CD4-positive, alpha-beta T cell (primary cell): ENCODE measurements at regions not wholly inside any gene's neighbourhood (a gene's known extent, or its start where the extent isn't known, plus 50 kb on each side); places are given as distances from the start of the nearest gene placed in this dataset.

Experiments
- ATAC-seq: fragments of 200-7000 bp; cut with Tn5 transposase; one replicate; pipeline ENCODE4 v1.10.0; 2022; ENCODE audit warnings: mild to moderate bottlenecking; ENCODE audit not compliant: poor library complexity
- CTCF ChIA-PET: fragments of 350-600 bp; sonication (Branson Sonifier 250); formaldehyde crosslinking; loops from one replicate; lab custom pipeline; 2021; ENCODE audit warnings: antibody characterized with exemption, inconsistent platforms; lab: Charles Lee
- POLR2A ChIA-PET: fragments of 350-600 bp; sonication (Branson Sonifier 250); formaldehyde crosslinking; loops from one replicate; lab custom pipeline; 2021; ENCODE audit warnings: antibody characterized with exemption, inconsistent platforms; lab: Charles Lee
- DNase-seq, 14 experiments: peaks; one replicate each; pipeline ENCODE4 v3.0.0-alpha.2; 2013 to 2020; ENCODE audit warnings: mixed read lengths in 2 of 14
- H3K27ac ChIP-seq, 2 donors: one replicate each; pipeline versions ENCODE4 v1.5.1 to v1.7.0; 2013; ENCODE audit warnings: low read length in 2 of 2, low read depth in 1 of 2, mild to moderate bottlenecking in 1 of 2
- H3K27me3 ChIP-seq, 2 experiments: 1 replicate in 1 of 2; 2 replicates in 1 of 2; pipeline versions ENCODE4 v1.6.1 to v1.7.0; 2013; ENCODE audit warnings: low read length in 2 of 2, control low read depth in 1 of 2, mild to moderate bottlenecking in 1 of 2, moderate library complexity in 1 of 2; ENCODE audit not compliant: insufficient read depth in 2 of 2, control insufficient read depth in 1 of 2
- H3K36me3 ChIP-seq: one replicate; pipeline ENCODE4 v1.6.1; 2013; ENCODE audit warnings: low read length, control low read depth; ENCODE audit not compliant: insufficient read depth
- H3K4me1 ChIP-seq: one replicate; pipeline ENCODE4 v1.6.1; 2013; ENCODE audit warnings: low read length, control low read depth; ENCODE audit not compliant: insufficient read depth
- H3K4me3 ChIP-seq: one replicate; pipeline ENCODE4 v1.5.1; 2013; ENCODE audit warnings: mild to moderate bottlenecking, low read length, moderate library complexity
- H3K9me3 ChIP-seq, 2 experiments: 1 replicate in 1 of 2; 2 replicates in 1 of 2; pipeline versions ENCODE4 v1.6.1 to v1.7.0; 2013; ENCODE audit warnings: low read length in 2 of 2, mild to moderate bottlenecking in 2 of 2, control low read depth in 1 of 2, moderate library complexity in 1 of 2; ENCODE audit not compliant: control insufficient read depth in 1 of 2, insufficient read depth in 1 of 2
- H3K27ac Mint-ChIP-seq: one replicate; pipeline ENCODE4 v1.8.0; 2020; ENCODE audit warnings: mixed read lengths
- H3K27me3 Mint-ChIP-seq: one replicate; pipeline ENCODE4 v1.8.0; 2021; ENCODE audit warnings: mixed read lengths
- H3K36me3 Mint-ChIP-seq: one replicate; pipeline ENCODE4 v1.8.0; 2021; ENCODE audit warnings: low read depth, mixed read lengths
- H3K4me1 Mint-ChIP-seq: one replicate; pipeline ENCODE4 v1.8.0; 2021; ENCODE audit warnings: low read depth, mixed read lengths
- H3K4me3 Mint-ChIP-seq: one replicate; pipeline ENCODE4 v1.8.0; 2020; ENCODE audit warnings: mild to moderate bottlenecking, mixed read lengths
- H3K9me3 Mint-ChIP-seq: one replicate; pipeline ENCODE4 v1.8.0; 2020; ENCODE audit warnings: mixed read lengths
- intact Hi-C, 2 experiments: fragments of 100-400 bp; cut with DNase I in 1 of 2; cut with micrococcal nuclease in 1 of 2; formaldehyde crosslinking; loops; one replicate each; pipeline versions ENCODE4 v1.15.1 to v1.9.0; 2023 to 2025; cut with DNase I, micrococcal nuclease
- TF ChIP-seq, protein P1 (sequence below): fragments of 200-600 bp; IDR thresholded peaks from one replicate; pipeline ENCODE4 v1.8.0; 2022; ENCODE audit warnings: antibody characterized with exemption, mild to moderate bottlenecking

DNA sequence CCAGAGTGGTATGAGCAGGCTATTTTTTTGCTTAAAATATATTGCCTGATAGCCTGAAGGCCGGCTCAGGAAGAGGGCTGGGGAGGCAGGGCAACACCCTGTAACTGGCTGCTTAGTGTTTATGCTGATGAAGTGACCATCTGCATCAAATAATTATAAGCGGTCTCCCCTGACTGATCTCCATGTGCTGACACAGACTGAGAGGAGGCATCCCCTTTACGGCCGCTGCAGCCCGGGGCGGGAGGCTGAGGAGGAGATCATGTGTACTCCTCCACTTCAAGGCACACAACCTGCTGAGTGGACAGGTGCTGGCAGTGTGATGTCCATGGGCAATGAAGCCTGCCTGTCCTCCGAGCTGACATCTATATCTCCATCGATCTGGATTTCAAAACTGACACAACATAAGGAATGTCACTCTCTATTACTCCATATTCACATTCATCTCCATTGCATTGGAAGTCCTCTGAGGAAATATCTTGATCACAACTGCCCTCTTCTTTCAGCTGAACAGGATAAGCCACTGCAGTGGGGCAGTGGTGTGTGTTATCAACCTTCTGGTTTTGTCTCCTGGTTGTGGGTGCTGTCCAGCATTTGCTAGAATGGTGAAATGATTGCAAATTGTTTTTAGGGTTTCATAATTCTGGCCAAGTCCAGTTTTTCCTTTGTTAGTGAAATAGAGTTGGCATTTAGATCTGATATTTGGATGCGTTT is 143.5 kb downstream of the AQP4 start:
- no peaks in the 10 kb centered on the region for H3K27me3 Mint-ChIP-seq
- peaks cover 0 to 3% of the 10 kb centered on the region in 2 experiments for H3K9me3 ChIP-seq
- ChIA-PET CTCF (no interaction called here), POLR2A (no interaction called here)
- intact Hi-C loops, result loop anchor here in 1 of 2 experiments (10.0 kb wide), 1 partner anchor 57 kb away; no protein-coding TSS in a partner anchor
- H3K36me3 ChIP-seq, result no peaks in the 10 kb centered on the region
- H3K4me1 ChIP-seq, result no peaks in the 10 kb centered on the region
- H3K36me3 Mint-ChIP-seq, result no peaks in the 10 kb centered on the region
- H3K27me3 ChIP-seq, result no peaks in the 10 kb centered on the region
- H3K4me3 Mint-ChIP-seq, result no peak overlapping the region
- no peaks in the 10 kb centered on the region for H3K9me3 Mint-ChIP-seq
- no peak overlapping the region for H3K4me3 ChIP-seq
- ATAC-seq (no peak), DNase-seq (no peak)
- no peaks in the 10 kb centered on the region for H3K4me1 Mint-ChIP-seq
- TF ChIP-seq, protein P1, sequence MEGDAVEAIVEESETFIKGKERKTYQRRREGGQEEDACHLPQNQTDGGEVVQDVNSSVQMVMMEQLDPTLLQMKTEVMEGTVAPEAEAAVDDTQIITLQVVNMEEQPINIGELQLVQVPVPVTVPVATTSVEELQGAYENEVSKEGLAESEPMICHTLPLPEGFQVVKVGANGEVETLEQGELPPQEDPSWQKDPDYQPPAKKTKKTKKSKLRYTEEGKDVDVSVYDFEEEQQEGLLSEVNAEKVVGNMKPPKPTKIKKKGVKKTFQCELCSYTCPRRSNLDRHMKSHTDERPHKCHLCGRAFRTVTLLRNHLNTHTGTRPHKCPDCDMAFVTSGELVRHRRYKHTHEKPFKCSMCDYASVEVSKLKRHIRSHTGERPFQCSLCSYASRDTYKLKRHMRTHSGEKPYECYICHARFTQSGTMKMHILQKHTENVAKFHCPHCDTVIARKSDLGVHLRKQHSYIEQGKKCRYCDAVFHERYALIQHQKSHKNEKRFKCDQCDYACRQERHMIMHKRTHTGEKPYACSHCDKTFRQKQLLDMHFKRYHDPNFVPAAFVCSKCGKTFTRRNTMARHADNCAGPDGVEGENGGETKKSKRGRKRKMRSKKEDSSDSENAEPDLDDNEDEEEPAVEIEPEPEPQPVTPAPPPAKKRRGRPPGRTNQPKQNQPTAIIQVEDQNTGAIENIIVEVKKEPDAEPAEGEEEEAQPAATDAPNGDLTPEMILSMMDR, result no peak
- no peak overlapping the region for H3K27ac Mint-ChIP-seq
- H3K27ac ChIP-seq, result no peak overlapping the region

DNA sequence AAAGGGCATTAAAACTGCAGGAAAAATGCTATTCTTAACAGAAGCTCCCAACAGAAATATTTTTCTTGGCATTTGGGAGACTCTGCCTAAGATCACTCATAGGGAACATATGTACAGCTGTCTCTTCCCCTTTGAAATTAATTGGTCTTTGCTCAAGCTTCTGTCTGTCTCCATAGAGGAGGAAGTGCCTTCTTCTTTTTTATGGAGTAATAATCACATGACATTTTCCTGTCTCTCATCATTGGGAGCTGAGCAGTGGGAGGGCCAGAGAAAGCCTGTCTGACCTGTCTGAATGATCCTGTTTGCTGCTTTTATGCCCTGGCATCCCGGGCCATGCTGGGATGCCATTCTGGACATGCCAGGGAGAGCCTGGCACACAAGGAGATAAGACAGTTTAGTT is 145.6 kb downstream of the AQP4 start:
- H3K9me3 Mint-ChIP-seq, result no peaks in the 10 kb centered on the region
- Histone ChIP-seq H3K4me1 (no peaks in the 10 kb centered on the region), H3K27ac (no peak overlapping the region), H3K4me3 (no peak overlapping the region), H3K27me3 (no peaks in the 10 kb centered on the region), H3K9me3 (peaks cover 0 to 6% of the 10 kb centered on the region in 2 experiments), H3K36me3 (no peaks in the 10 kb centered on the region)
- ATAC-seq (no peak), DNase-seq (no peak)
- TF ChIP-seq, protein P1, result no peak
- no peaks in the 10 kb centered on the region for H3K36me3 Mint-ChIP-seq
- no peak overlapping the region for H3K4me3 Mint-ChIP-seq
- ChIA-PET POLR2A (no interaction called here), CTCF (no interaction called here)
- intact Hi-C loops, result loop anchor here in 1 of 2 experiments (10.0 kb wide), 1 partner anchor 55 kb away; no protein-coding TSS in a partner anchor
- no peaks in the 10 kb centered on the region for H3K4me1 Mint-ChIP-seq
- peaks cover 5% of the 10 kb centered on the region for H3K27me3 Mint-ChIP-seq
- no peak overlapping the region for H3K27ac Mint-ChIP-seq

DNA sequence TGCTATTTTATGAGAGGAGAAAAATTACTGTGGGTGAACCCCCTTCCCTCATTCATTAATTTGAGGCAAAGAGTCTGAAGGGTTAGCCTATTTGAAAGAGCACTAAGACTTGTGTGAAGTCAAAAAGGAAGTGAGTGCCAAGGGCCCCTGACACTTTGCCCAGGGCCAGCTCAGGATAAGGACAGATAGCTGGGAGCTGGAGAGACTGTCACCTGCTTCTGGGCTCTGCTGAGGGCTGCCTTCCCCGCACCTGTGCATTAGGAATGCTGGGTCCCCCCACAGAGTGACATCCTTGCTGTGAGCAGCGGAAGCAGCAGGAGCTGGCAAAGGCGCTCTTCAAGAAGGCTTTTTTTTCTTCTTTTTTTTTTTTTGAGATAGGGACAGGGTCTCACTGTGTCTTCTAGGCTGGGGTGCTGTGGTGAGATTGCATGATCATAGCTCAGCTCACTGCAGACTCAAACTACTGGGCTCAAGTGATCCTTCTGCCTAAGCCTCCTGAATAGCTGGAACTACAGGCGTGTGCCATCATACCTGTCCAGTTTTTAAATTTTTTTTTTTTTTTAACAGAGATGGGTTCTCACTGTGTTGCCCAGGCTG is 148.3 kb downstream of the AQP4 start:
- Mint-ChIP-seq H3K9me3 (no peaks in the 10 kb centered on the region), H3K4me3 (no peak overlapping the region), H3K27me3 (peaks cover 5% of the 10 kb centered on the region), H3K36me3 (no peaks in the 10 kb centered on the region), H3K4me1 (no peaks in the 10 kb centered on the region), H3K27ac (no peak overlapping the region)
- intact Hi-C loops, result no loop called here
- TF ChIP-seq, protein P1, result no peak
- Histone ChIP-seq H3K9me3 (peaks cover 0 to 6% of the 10 kb centered on the region in 2 experiments), H3K27ac (no peak overlapping the region), H3K36me3 (no peaks in the 10 kb centered on the region), H3K4me1 (no peaks in the 10 kb centered on the region), H3K4me3 (no peak overlapping the region), H3K27me3 (no peaks in the 10 kb centered on the region)
- ChIA-PET POLR2A (interaction anchor here (0.7 kb wide), 1 partner anchor 13 kb away, joined by 3 read pairs; no protein-coding TSS in a partner anchor), CTCF (no interaction called here)
- no peak for ATAC-seq
- no peak for DNase-seq
